A549 (cell line): ENCODE measurements at regions not wholly inside any gene's neighbourhood (a gene's known extent, or its start where the extent isn't known, plus 50 kb on each side); places are given as distances from the start of the nearest gene placed in this dataset.

ENCODE experiments used
- ATAC-seq, 2 experiments: fragments of 200-7000 bp in 1 of 2; fragments of >200 bp in 1 of 2; cut with Nextera tagmentation in 1 of 2; cut with Tn5 transposase in 1 of 2; 3 replicates each; pipeline versions ENCODE4 v1.8.0 to v1.9.1; 2018 to 2020; ENCODE audit warnings: mild to moderate bottlenecking in 1 of 2, moderate library complexity in 1 of 2
- CTCF ChIA-PET: fragments of 300-600 bp; sonication (Branson Sonifier 250); formaldehyde crosslinking; extraction: SDS; loops from one replicate; lab custom pipeline; 2021; ENCODE audit warnings: antibody characterized with exemption, inconsistent platforms; lab: Yijun Ruan, JAX
- POLR2A ChIA-PET: fragments of 350-600 bp; formaldehyde crosslinking; extraction: SDS; loops from one replicate; lab custom pipeline; 2021; ENCODE audit warnings: antibody characterized with exemption, inconsistent platforms; lab: Yijun Ruan, JAX
- DNase-seq, 2 experiments: peaks; one replicate each; pipeline versions ENCODE4 v3.0.0 to v3.0.0-alpha.2; 2011 to 2016; ENCODE audit warnings: low read depth in 1 of 2, low spot score in 1 of 2
- FAIRE-seq: peaks from 2 replicates; lab custom pipeline; 2011; peaks lifted over from hg19 to GRCh38; lab: Jason Lieb, UNC
- H3K27ac ChIP-seq, 2 experiments: fragments of >200 bp; sonication (Bioruptor Twin); formaldehyde crosslinking; 3 replicates each; pipeline ENCODE4 v1.5.1; 2016 to 2017
- H3K4me1 ChIP-seq: fragments of >200 bp; sonication (Bioruptor Twin); formaldehyde crosslinking; 3 replicates; pipeline ENCODE4 v1.6.1; 2016
- H3K4me2 ChIP-seq: fragments of >200 bp; sonication (Bioruptor Twin); formaldehyde crosslinking; 3 replicates; pipeline ENCODE4 v1.6.1; 2016
- H3K4me3 ChIP-seq: fragments of >200 bp; sonication (Bioruptor Twin); formaldehyde crosslinking; 3 replicates; pipeline ENCODE4 v1.5.1; 2016
- H3K9me3 ChIP-seq: fragments of >200 bp; sonication (Bioruptor Twin); formaldehyde crosslinking; 3 replicates; pipeline ENCODE4 v1.6.1; 2016
- BHLHE40 ChIP-seq: IDR thresholded peaks from 2 replicates; pipeline ENCODE4 v1.6.1; 2012; ENCODE audit warnings: low read depth, low read length, inconsistent platforms
- CBX8 ChIP-seq: fragments of 200-600 bp; sonication (generic); IDR thresholded peaks from 2 replicates; pipeline ENCODE4 v1.6.1; 2016
- CEBPB ChIP-seq, 2 experiments: fragments of >200 bp in 1 of 2; sonication (Bioruptor Twin) in 1 of 2; formaldehyde crosslinking in 1 of 2; IDR thresholded peaks; 2 replicates each; pipeline ENCODE4 v1.6.1; 2012 to 2016
- CHD2 ChIP-seq: fragments of 150-350 bp; IDR thresholded peaks from 2 replicates; pipeline ENCODE4 v1.6.1; 2014; ENCODE audit warnings: low read length; ENCODE audit not compliant: partially characterized antibody
- EP300 ChIP-seq, 2 experiments: fragments of >200 bp; sonication (Bioruptor Twin); formaldehyde crosslinking; IDR thresholded peaks; 2 replicates in 1 of 2; 3 replicates in 1 of 2; pipeline ENCODE4 v1.6.1; 2016 to 2017
- ESRRA ChIP-seq: fragments of 150-350 bp; IDR thresholded peaks from 2 replicates; pipeline ENCODE4 v1.6.1; 2014; ENCODE audit warnings: mild to moderate bottlenecking, low read length, borderline replicate concordance
- FOSB ChIP-seq: fragments of 250-450 bp; sonication (Bioruptor Pico); IDR thresholded peaks from 2 replicates; pipeline ENCODE4 v1.5.0; 2020; ENCODE audit warnings: mild to moderate bottlenecking, moderate library complexity
- HEYL ChIP-seq: fragments of 250-450 bp; sonication (Bioruptor Pico); IDR thresholded peaks from 2 replicates; pipeline ENCODE4 v1.8.0; 2021; ENCODE audit warnings: mild to moderate bottlenecking, moderate library complexity
- KDM1A ChIP-seq: fragments of 200-600 bp; sonication (generic); IDR thresholded peaks from 2 replicates; pipeline ENCODE4 v1.6.1; 2016; ENCODE audit warnings: low read depth, mild to moderate bottlenecking
- KDM5A ChIP-seq: fragments of 200-600 bp; sonication (generic); IDR thresholded peaks from 2 replicates; pipeline ENCODE4 v1.6.1; 2016; ENCODE audit warnings: antibody characterized with exemption, mild to moderate bottlenecking
- MYC ChIP-seq: IDR thresholded peaks from 2 replicates; pipeline ENCODE4 v1.6.1; 2012; ENCODE audit warnings: mild to moderate bottlenecking, inconsistent platforms, low read length, improper control_type of control experiment, borderline replicate concordance
- POLR2A ChIP-seq: IDR thresholded peaks from 2 replicates; pipeline ENCODE4 v1.6.1; 2012; ENCODE audit warnings: mild to moderate bottlenecking, low read length
- POLR2AphosphoS2 ChIP-seq: conservative IDR thresholded peaks from 2 replicates; pipeline ENCODE4 v1.6.1; 2012; ENCODE audit warnings: low read length, improper control_type of control experiment, inconsistent platforms
- RAD21 ChIP-seq, 2 experiments: fragments of >200 bp in 1 of 2; sonication (Bioruptor Twin) in 1 of 2; formaldehyde crosslinking in 1 of 2; IDR thresholded peaks in 1 of 2; conservative IDR thresholded peaks in 1 of 2; 2 replicates in 1 of 2; 3 replicates in 1 of 2; pipeline ENCODE4 v1.6.1; 2012 to 2018; ENCODE audit warnings: inconsistent platforms in 1 of 2
- RFX5 ChIP-seq: fragments of 450-650 bp; IDR thresholded peaks from 2 replicates; pipeline ENCODE4 v1.7.1; 2014; ENCODE audit warnings: antibody characterized with exemption, mild to moderate bottlenecking, moderate library complexity
- SMC3 ChIP-seq: fragments of >200 bp; sonication (Bioruptor Twin); formaldehyde crosslinking; IDR thresholded peaks from 3 replicates; pipeline ENCODE4 v1.6.1; 2018; ENCODE audit warnings: inconsistent platforms
- TP53 ChIP-seq: fragments of 250-450 bp; sonication (Bioruptor Pico); IDR thresholded peaks from 2 replicates; pipeline ENCODE4 v1.5.0; 2021; ENCODE audit warnings: mild to moderate bottlenecking, moderate library complexity
- ZC3H11A ChIP-seq: fragments of 450-650 bp; IDR thresholded peaks from 2 replicates; pipeline ENCODE4 v1.6.1; 2014; ENCODE audit warnings: antibody characterized with exemption, mild to moderate bottlenecking
- ZFP36 ChIP-seq: fragments of 450-650 bp; IDR thresholded peaks from 2 replicates; pipeline ENCODE4 v1.6.1; 2014; ENCODE audit warnings: borderline replicate concordance; ENCODE audit not compliant: partially characterized antibody
- ZSCAN20 ChIP-seq: fragments of 250-450 bp; sonication (Bioruptor Pico); IDR thresholded peaks from 2 replicates; pipeline ENCODE4 v1.8.0; 2022; ENCODE audit warnings: mild to moderate bottlenecking, moderate library complexity
- WGBS: methylation state at CpG from one replicate; pipeline ENCODE4 v1.1.6; 2017; ENCODE audit errors: missing lambda C conversion rate; 5-methylcytosine and 5-hydroxymethylcytosine counted together
- TF ChIP-seq, protein P1 (sequence below): fragments of 200-600 bp; sonication (generic); IDR thresholded peaks from 2 replicates; pipeline ENCODE4 v1.6.1; 2016; ENCODE audit warnings: antibody characterized with exemption, mild to moderate bottlenecking, moderate library complexity
- TF ChIP-seq, protein P2 (sequence below): IDR thresholded peaks from 2 replicates; pipeline ENCODE4 v1.6.1; 2012
- TF ChIP-seq, protein P3 (sequence below): fragments of 250-450 bp; sonication (Bioruptor Pico); IDR thresholded peaks from 2 replicates; pipeline ENCODE4 v1.5.0; 2021; ENCODE audit warnings: mild to moderate bottlenecking, moderate library complexity, borderline replicate concordance
- TF ChIP-seq, protein P4 (sequence below): fragments of >200 bp; sonication (Bioruptor Twin); formaldehyde crosslinking; IDR thresholded peaks from 2 replicates; pipeline ENCODE4 v1.6.1; 2016
- TF ChIP-seq, protein P5 (sequence below): fragments of 450-650 bp; IDR thresholded peaks from 2 replicates; pipeline ENCODE4 v1.6.1; 2014; ENCODE audit warnings: antibody characterized with exemption
- TF ChIP-seq, protein P6 (sequence below): fragments of >200 bp; sonication (Bioruptor Twin); formaldehyde crosslinking; IDR thresholded peaks from 3 replicates; pipeline ENCODE4 v1.6.1; 2016

DNA sequence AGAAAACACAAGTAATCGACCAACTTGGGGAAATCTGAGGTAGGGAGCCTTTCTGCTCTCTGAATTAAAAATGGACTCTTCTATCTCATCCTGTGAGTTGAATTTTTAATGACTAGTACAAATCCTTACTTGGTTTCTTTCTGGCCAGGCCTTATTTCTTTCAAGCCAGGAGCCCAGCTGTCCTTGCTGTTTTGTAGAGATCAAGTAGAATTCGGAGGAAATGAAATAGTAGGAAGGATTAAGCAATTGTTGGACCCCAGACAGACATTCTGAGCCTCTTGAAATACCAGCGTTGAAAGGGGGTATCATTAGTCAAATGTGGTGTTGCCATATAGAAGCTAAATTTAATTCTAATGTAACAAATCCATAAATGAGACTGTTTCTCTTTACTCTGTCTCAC, 53.7 kb upstream of the SMIM15 start:
- no peak for TF ChIP-seq ZC3H11A
- no peak for TF ChIP-seq ESRRA
- TF ChIP-seq, protein P1, sequence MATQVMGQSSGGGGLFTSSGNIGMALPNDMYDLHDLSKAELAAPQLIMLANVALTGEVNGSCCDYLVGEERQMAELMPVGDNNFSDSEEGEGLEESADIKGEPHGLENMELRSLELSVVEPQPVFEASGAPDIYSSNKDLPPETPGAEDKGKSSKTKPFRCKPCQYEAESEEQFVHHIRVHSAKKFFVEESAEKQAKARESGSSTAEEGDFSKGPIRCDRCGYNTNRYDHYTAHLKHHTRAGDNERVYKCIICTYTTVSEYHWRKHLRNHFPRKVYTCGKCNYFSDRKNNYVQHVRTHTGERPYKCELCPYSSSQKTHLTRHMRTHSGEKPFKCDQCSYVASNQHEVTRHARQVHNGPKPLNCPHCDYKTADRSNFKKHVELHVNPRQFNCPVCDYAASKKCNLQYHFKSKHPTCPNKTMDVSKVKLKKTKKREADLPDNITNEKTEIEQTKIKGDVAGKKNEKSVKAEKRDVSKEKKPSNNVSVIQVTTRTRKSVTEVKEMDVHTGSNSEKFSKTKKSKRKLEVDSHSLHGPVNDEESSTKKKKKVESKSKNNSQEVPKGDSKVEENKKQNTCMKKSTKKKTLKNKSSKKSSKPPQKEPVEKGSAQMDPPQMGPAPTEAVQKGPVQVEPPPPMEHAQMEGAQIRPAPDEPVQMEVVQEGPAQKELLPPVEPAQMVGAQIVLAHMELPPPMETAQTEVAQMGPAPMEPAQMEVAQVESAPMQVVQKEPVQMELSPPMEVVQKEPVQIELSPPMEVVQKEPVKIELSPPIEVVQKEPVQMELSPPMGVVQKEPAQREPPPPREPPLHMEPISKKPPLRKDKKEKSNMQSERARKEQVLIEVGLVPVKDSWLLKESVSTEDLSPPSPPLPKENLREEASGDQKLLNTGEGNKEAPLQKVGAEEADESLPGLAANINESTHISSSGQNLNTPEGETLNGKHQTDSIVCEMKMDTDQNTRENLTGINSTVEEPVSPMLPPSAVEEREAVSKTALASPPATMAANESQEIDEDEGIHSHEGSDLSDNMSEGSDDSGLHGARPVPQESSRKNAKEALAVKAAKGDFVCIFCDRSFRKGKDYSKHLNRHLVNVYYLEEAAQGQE, result no peak
- TF ChIP-seq FOSB (CRISPR knock-in tag), result no peak
- no peak for TF ChIP-seq ZFP36
- TF ChIP-seq RAD21 (conservative IDR thresholded peaks at IDR 0.05 in 1 of 2, IDR thresholded peaks at IDR 0.05 in 1 of 2), result no peak
- no peak for TF ChIP-seq RFX5
- TF ChIP-seq, protein P2, sequence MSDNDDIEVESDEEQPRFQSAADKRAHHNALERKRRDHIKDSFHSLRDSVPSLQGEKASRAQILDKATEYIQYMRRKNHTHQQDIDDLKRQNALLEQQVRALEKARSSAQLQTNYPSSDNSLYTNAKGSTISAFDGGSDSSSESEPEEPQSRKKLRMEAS, result no peak
- TF ChIP-seq, protein P3, sequence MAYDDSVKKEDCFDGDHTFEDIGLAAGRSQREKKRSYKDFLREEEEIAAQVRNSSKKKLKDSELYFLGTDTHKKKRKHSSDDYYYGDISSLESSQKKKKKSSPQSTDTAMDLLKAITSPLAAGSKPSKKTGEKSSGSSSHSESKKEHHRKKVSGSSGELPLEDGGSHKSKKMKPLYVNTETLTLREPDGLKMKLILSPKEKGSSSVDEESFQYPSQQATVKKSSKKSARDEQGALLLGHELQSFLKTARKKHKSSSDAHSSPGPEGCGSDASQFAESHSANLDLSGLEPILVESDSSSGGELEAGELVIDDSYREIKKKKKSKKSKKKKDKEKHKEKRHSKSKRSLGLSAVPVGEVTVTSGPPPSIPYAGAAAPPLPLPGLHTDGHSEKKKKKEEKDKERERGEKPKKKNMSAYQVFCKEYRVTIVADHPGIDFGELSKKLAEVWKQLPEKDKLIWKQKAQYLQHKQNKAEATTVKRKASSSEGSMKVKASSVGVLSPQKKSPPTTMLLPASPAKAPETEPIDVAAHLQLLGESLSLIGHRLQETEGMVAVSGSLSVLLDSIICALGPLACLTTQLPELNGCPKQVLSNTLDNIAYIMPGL (CRISPR knock-in tag), result no peak
- TF ChIP-seq POLR2A, result no peak
- TF ChIP-seq, protein P4, sequence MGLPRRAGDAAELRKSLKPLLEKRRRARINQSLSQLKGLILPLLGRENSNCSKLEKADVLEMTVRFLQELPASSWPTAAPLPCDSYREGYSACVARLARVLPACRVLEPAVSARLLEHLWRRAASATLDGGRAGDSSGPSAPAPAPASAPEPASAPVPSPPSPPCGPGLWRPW, result no peak
- TF ChIP-seq EP300 (IDR thresholded peaks at IDR 0.05), result no peak
- TF ChIP-seq CEBPB (IDR thresholded peaks at IDR 0.05), result no peak
- no peak for TF ChIP-seq ZSCAN20 (CRISPR knock-in tag)
- no peak for TF ChIP-seq CBX8
- TF ChIP-seq, protein P5, sequence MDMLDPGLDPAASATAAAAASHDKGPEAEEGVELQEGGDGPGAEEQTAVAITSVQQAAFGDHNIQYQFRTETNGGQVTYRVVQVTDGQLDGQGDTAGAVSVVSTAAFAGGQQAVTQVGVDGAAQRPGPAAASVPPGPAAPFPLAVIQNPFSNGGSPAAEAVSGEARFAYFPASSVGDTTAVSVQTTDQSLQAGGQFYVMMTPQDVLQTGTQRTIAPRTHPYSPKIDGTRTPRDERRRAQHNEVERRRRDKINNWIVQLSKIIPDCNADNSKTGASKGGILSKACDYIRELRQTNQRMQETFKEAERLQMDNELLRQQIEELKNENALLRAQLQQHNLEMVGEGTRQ, result no peak
- no peak for TF ChIP-seq BHLHE40
- no peak for TF ChIP-seq SMC3
- CTCF ChIA-PET, result interaction anchor here (1.0 to 1.5 kb wide), 4 partner anchors 16 to 115 kb away, joined by 3 to 4 read pairs (median 4); no protein-coding TSS in a partner anchor
- Histone ChIP-seq H3K4me2 (no peak overlapping the region), H3K4me1 (no peaks in the 10 kb centered on the region), H3K9me3 (no peaks in the 10 kb centered on the region), H3K4me3 (no peak overlapping the region), H3K27ac (no peak overlapping the region)
- POLR2A ChIA-PET, result no interaction called here
- WGBS, result 40% methylated on average over 3 of the region's 3 CpGs
- DNase-seq, result no peak
- no peak for FAIRE-seq
- ATAC-seq, result no peak

DNA sequence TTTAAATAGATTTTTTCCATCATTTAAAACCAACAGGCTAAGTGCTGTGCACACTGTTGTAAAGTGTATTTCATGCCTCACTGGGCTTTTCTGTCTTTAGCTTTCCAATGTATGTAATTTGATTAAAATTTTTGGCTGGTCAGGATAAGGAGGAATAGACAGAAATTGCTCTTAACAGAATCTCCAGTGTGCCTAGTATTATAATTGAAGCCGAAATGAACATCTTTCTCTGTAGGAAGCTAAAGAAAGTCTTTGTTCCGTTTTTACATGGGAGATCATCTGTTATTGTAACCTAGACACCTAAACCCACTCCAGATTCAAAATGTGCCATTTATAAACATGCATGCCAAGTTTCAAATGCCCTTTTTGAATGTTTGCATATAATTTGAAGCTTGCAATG, 54.5 kb upstream of the SMIM15 start:
- Histone ChIP-seq H3K4me3 (no peak overlapping the region), H3K4me2 (no peak overlapping the region), H3K27ac (no peak overlapping the region), H3K4me1 (no peaks in the 10 kb centered on the region), H3K9me3 (no peaks in the 10 kb centered on the region)
- WGBS, result 68% methylated on average over 2 of the region's 2 CpGs
- no peak for DNase-seq
- no peak for ATAC-seq
- CTCF ChIA-PET, result interaction anchor here (1.0 to 1.6 kb wide), 5 partner anchors 10 to 115 kb away, joined by 3 to 4 read pairs (median 4); no protein-coding TSS in a partner anchor
- no peak for FAIRE-seq
- POLR2A ChIA-PET, result no interaction called here
- TF ChIP-seq MYC (no peak), CHD2 (no peak), KDM1A (no peak), POLR2AphosphoS2 (no peak), TP53 (no peak), ZFP36 (no peak), HEYL (CRISPR knock-in tag) (no peak), KDM5A (no peak)
- TF ChIP-seq, protein P1, result no peak
- TF ChIP-seq, protein P6, sequence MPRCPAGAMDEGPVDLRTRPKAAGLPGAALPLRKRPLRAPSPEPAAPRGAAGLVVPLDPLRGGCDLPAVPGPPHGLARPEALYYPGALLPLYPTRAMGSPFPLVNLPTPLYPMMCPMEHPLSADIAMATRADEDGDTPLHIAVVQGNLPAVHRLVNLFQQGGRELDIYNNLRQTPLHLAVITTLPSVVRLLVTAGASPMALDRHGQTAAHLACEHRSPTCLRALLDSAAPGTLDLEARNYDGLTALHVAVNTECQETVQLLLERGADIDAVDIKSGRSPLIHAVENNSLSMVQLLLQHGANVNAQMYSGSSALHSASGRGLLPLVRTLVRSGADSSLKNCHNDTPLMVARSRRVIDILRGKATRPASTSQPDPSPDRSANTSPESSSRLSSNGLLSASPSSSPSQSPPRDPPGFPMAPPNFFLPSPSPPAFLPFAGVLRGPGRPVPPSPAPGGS, result no peak
- TF ChIP-seq, protein P5, result no peak
